GM21825 (cell line): ENCODE measurements at regions not wholly inside any gene's neighbourhood (a gene's known extent, or its start where the extent isn't known, plus 50 kb on each side); places are given as distances from the start of the nearest gene placed in this dataset.
"Not testable (repeated sequence)": the region's sequence is repeated elsewhere in the genome, so short reads cannot be mapped to it uniquely, and the experiment has no call there.

Source experiments
- ATAC-seq: cut with Tn5 transposase; IDR thresholded peaks from one replicate; pipeline ENCODE4 v1.9.1; 2021; ENCODE audit warnings: mild to moderate bottlenecking, moderate library complexity; ENCODE audit not compliant: unreplicated experiment

- ATAC-seq = no peak
Observed at GRCh38 chr2:176944998-176945397, 267.6 kb upstream of the HNRNPA3 start.

- ATAC-seq = no peak
Observed at GRCh38 chr2:176947754-176948153, 264.8 kb upstream of the HNRNPA3 start.

GRCh38 chr2:176951218-176951617 is 261.4 kb upstream of the HNRNPA3 start:
- ATAC-seq = not testable (repeated sequence)

- no peak for ATAC-seq
Observed at GRCh38 chr2:176956791-176957190, 255.8 kb upstream of the HNRNPA3 start.

GRCh38 chr2:176959614-176960013 is 253.0 kb upstream of the HNRNPA3 start:
- no peak for ATAC-seq

GRCh38 chr2:176960061-176960460 is 252.5 kb upstream of the HNRNPA3 start:
- no peak for ATAC-seq

GRCh38 chr2:176960736-176961520 is 251.7 kb upstream of the HNRNPA3 start:
- no peak for ATAC-seq

GRCh38 chr2:176961775-176962619 is 250.6 kb upstream of the HNRNPA3 start:
- ATAC-seq = no peak

- no peak for ATAC-seq
Observed at GRCh38 chr2:176963568-176964287, 248.9 kb upstream of the HNRNPA3 start.

- ATAC-seq = no peak
Observed at GRCh38 chr2:176967911-176968450, 244.6 kb upstream of the HNRNPA3 start.

GRCh38 chr2:176969642-176970359 is 242.8 kb upstream of the HNRNPA3 start:
- ATAC-seq = no peak

- ATAC-seq = no peak
Observed at GRCh38 chr2:176976736-176977685, 235.6 kb upstream of the HNRNPA3 start.

GRCh38 chr2:176978921-176979320 is 233.7 kb upstream of the HNRNPA3 start:
- no peak for ATAC-seq

GRCh38 chr2:176979981-176980710 is 232.4 kb upstream of the HNRNPA3 start:
- no peak for ATAC-seq

- ATAC-seq = no peak
Observed at GRCh38 chr2:176984987-176985386, 227.6 kb upstream of the HNRNPA3 start.

GRCh38 chr2:176985871-176986270 is 226.7 kb upstream of the HNRNPA3 start:
- no peak for ATAC-seq

GRCh38 chr2:176986487-176986886 is 226.1 kb upstream of the HNRNPA3 start:
- no peak for ATAC-seq

GRCh38 chr2:176991411-176991810 is 221.2 kb upstream of the HNRNPA3 start:
- no peak for ATAC-seq
